Activated B cell treated with CpG ODN at 0.5 μM for 24 hours (primary cell): ENCODE measurements at regions not wholly inside any gene's neighbourhood (a gene's known extent, or its start where the extent isn't known, plus 50 kb on each side); places are given as distances from the start of the nearest gene placed in this dataset.

ENCODE experiments used
- ATAC-seq: fragments of 200-7000 bp; cut with Tn5 transposase; one replicate; pipeline ENCODE4 v1.10.0; 2021; ENCODE audit warnings: low read depth, mild to moderate bottlenecking, moderate library complexity
- CTCF ChIA-PET: fragments of 350-600 bp; sonication (Branson Sonifier 250); formaldehyde crosslinking; loops from one replicate; lab custom pipeline; 2021; ENCODE audit warnings: antibody characterized with exemption; lab: Charles Lee
- POLR2A ChIA-PET: fragments of 350-600 bp; sonication (Branson Sonifier 250); formaldehyde crosslinking; loops from one replicate; lab custom pipeline; 2021; ENCODE audit warnings: antibody characterized with exemption; lab: Charles Lee
- DNase-seq: peaks from one replicate; pipeline ENCODE4 v3.0.0; 2022
- H3K27ac Mint-ChIP-seq: one replicate; pipeline ENCODE4 v1.8.0; 2020; ENCODE audit warnings: mixed read lengths
- H3K27me3 Mint-ChIP-seq: one replicate; pipeline ENCODE4 v1.8.0; 2021; ENCODE audit warnings: mixed read lengths
- H3K36me3 Mint-ChIP-seq: one replicate; pipeline ENCODE4 v1.8.0; 2021; ENCODE audit warnings: low read depth, mixed read lengths
- H3K4me1 Mint-ChIP-seq: one replicate; pipeline ENCODE4 v1.8.0; 2021; ENCODE audit warnings: mixed read lengths
- H3K4me3 Mint-ChIP-seq: one replicate; pipeline ENCODE4 v1.8.0; 2020; ENCODE audit warnings: mild to moderate bottlenecking, mixed read lengths
- H3K9me3 Mint-ChIP-seq: one replicate; pipeline ENCODE4 v1.8.0; 2020; ENCODE audit warnings: mixed read lengths
- CTCF ChIP-seq: fragments of 200-600 bp; IDR thresholded peaks from one replicate; pipeline ENCODE4 v1.8.0; 2022; ENCODE audit warnings: antibody characterized with exemption, mild to moderate bottlenecking
- intact Hi-C: fragments of 100-400 bp; cut with micrococcal nuclease; formaldehyde crosslinking; loops from one replicate; pipeline ENCODE4 v1.15.1; 2024

GRCh38 chr4:74590476-74590875 is 145.5 kb downstream of the AREG start:
- TF ChIP-seq CTCF = no peak
- Mint-ChIP-seq H3K4me3 (no peak overlapping the region), H3K27me3 (no peaks in the 10 kb centered on the region), H3K4me1 (no peaks in the 10 kb centered on the region), H3K9me3 (peaks cover under 1% of the 10 kb centered on the region), H3K27ac (no peak overlapping the region), H3K36me3 (no peaks in the 10 kb centered on the region)
- ChIA-PET CTCF (no interaction called here), POLR2A (no interaction called here)
- intact Hi-C loops = no loop called here
- no peak for ATAC-seq
- no peak for DNase-seq

- Mint-ChIP-seq H3K36me3 (no peaks in the 10 kb centered on the region), H3K4me3 (no peak overlapping the region), H3K9me3 (peaks cover 21% of the 10 kb centered on the region), H3K27ac (no peak overlapping the region), H3K27me3 (no peaks in the 10 kb centered on the region), H3K4me1 (no peaks in the 10 kb centered on the region)
- no peak for DNase-seq
- no peak for ATAC-seq
- intact Hi-C loops = no loop called here
- TF ChIP-seq CTCF = no peak
- POLR2A ChIA-PET = no interaction called here
- CTCF ChIA-PET = no interaction called here
Observed at GRCh38 chr4:74598611-74599325, 153.8 kb downstream of the AREG start.

- no peak for TF ChIP-seq CTCF
- no peaks in the 10 kb centered on the region for H3K36me3 Mint-ChIP-seq
- ATAC-seq (no peak), DNase-seq (no peak)
- no peaks in the 10 kb centered on the region for H3K4me1 Mint-ChIP-seq
- H3K27me3 Mint-ChIP-seq = no peaks in the 10 kb centered on the region
- POLR2A ChIA-PET = no interaction called here
- CTCF ChIA-PET = interaction anchor here (0.8 kb wide), 1 partner anchor 226 kb away, joined by 3 read pairs; no protein-coding TSS in a partner anchor
- H3K4me3 Mint-ChIP-seq = no peak overlapping the region
- no peak overlapping the region for H3K27ac Mint-ChIP-seq
- intact Hi-C loops = no loop called here
- peaks cover 2% of the 10 kb centered on the region for H3K9me3 Mint-ChIP-seq
Observed at GRCh38 chr4:74603186-74603585, 158.2 kb downstream of the AREG start.

GRCh38 chr4:74608151-74608949 is 163.4 kb downstream of the AREG start:
- H3K27ac Mint-ChIP-seq = no peak overlapping the region
- TF ChIP-seq CTCF = no peak
- CTCF ChIA-PET = no interaction called here
- no peaks in the 10 kb centered on the region for H3K36me3 Mint-ChIP-seq
- POLR2A ChIA-PET = no interaction called here
- no peaks in the 10 kb centered on the region for H3K27me3 Mint-ChIP-seq
- no peaks in the 10 kb centered on the region for H3K4me1 Mint-ChIP-seq
- intact Hi-C loops = no loop called here
- ATAC-seq (no peak), DNase-seq (no peak)
- no peak overlapping the region for H3K4me3 Mint-ChIP-seq
- H3K9me3 Mint-ChIP-seq = no peaks in the 10 kb centered on the region

- no peak overlapping the region for H3K27ac Mint-ChIP-seq
- H3K36me3 Mint-ChIP-seq = no peaks in the 10 kb centered on the region
- ATAC-seq = no peak
- ChIA-PET POLR2A (no interaction called here), CTCF (no interaction called here)
- no peak for DNase-seq
- intact Hi-C loops = no loop called here
- H3K4me1 Mint-ChIP-seq = no peaks in the 10 kb centered on the region
- H3K9me3 Mint-ChIP-seq = no peaks in the 10 kb centered on the region
- H3K4me3 Mint-ChIP-seq = no peak overlapping the region
- no peak for TF ChIP-seq CTCF
- no peaks in the 10 kb centered on the region for H3K27me3 Mint-ChIP-seq
Observed at GRCh38 chr4:74610491-74610890, 165.6 kb downstream of the AREG start.
